A673 (cell line): ENCODE measurements at regions not wholly inside any gene's neighbourhood (a gene's known extent, or its start where the extent isn't known, plus 50 kb on each side); places are given as distances from the start of the nearest gene placed in this dataset.

Source experiments
- CTCF ChIP-seq: fragments of 300-800, 200-600 bp; sonication (generic); conservative IDR thresholded peaks from 2 replicates; pipeline ENCODE4 v1.5.1; 2017; ENCODE audit warnings: low read depth, mild to moderate bottlenecking, antibody characterized with exemption, low read length, moderate library complexity, mixed read lengths
- EZH2 ChIP-seq: fragments of 200-600 bp; sonication (generic); IDR thresholded peaks from 2 replicates; pipeline ENCODE4 v1.6.1; 2017; ENCODE audit warnings: borderline replicate concordance, low read depth, mild to moderate bottlenecking, mixed read lengths, antibody characterized with exemption, low read length; ENCODE audit not compliant: poor library complexity, severe bottlenecking

- TF ChIP-seq CTCF: no peak
- no peak for TF ChIP-seq EZH2
Observed at GRCh38 chr7:79977481-79977880, 157.2 kb upstream of the GNAI1 start.
